CMK (cell line): ENCODE measurements at regions not wholly inside any gene's neighbourhood (a gene's known extent, or its start where the extent isn't known, plus 50 kb on each side); places are given as distances from the start of the nearest gene placed in this dataset.

Experiments
- DNase-seq: peaks from one replicate; pipeline ENCODE4 v3.0.0-alpha.2; 2010; ENCODE audit warnings: low read depth

DNA sequence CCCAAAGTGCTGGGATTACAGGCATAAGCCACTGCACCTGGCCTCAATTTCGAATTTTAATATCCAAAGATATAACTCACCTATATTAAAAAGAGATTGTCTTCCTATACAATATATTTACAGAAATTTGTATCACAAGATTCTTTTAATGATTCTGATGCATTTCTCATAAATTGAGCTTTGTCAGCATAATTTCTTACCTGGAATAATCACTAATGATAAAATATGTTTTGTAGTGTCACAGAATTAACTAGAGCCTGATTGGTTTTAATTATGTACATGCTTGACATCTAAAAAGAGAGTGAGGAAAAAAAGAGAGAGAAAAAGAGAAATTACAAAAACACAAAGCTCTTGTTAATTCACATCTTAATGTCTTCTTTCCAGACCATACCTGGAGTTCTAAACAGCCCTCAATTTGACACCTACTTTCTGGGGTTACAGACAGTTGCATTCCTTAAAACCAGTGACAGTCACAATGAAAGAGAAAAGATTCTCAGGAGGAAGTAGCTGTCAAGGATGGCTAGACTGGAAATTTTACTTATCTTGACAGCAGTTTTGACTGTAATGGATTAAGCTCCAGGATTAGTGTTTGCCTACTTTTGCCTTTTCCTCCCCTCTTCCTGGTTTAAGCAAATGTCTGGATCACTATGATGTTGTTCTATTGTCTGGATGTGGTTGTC, 214.4 kb downstream of the SPRY2 start:
- no peak for DNase-seq

DNA sequence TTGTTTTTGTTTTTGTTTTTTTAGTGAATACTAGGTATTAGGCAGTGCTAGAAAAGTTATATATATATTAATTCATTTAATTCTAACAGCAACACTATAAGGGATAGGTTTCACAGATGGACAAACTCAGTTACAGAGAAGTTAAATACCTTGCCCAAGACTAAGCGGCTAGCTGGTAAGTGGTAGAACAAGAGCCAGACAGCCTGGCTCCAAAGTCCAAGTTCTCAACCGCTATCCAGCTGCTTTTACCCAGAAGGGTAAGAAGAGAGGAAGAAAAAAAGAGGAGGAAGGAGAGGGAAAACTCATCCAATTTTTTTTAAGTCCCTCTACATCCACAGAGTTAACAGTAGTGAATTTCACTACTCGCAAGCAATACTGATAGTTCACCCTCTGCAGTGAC, 217.0 kb downstream of the SPRY2 start:
- no peak for DNase-seq

DNA sequence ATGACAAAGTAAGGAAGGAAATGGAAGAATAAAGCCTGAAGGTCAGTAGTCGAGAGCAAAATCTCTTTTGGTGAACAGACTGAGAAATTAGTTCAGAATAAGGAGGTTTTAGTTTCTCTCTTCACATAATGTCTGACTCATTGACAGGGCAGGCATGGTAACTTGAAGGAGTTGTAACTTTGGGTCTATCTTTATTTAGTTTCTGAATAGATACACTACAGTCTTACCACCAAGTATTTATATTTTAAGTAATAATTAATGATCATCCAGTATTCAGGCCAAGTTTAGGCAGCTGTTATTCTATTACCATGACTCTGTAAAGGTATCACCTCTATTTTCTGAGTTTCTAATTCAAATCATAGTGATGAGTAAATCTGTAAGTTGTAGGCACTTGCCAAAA, 219.9 kb downstream of the SPRY2 start:
- DNase-seq = no peak

DNA sequence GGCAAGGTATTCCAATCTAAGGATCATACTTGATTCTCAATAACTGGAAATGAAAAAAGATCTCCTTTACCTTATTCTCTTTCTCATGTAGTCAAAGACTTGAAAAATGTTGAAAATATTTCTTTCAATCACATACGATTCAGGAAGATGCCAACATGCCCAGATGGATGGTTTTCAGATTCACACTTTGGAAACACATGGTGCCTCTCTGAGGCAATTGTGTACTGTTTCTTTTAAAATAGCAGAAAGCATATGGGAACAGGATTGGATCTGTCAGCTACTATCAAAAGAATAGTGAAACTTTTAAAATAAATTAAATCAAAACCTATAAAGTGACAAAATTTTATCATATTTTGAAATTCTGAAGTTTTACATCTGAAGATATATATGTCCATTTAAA, 222.4 kb downstream of the SPRY2 start:
- DNase-seq = no peak

DNA sequence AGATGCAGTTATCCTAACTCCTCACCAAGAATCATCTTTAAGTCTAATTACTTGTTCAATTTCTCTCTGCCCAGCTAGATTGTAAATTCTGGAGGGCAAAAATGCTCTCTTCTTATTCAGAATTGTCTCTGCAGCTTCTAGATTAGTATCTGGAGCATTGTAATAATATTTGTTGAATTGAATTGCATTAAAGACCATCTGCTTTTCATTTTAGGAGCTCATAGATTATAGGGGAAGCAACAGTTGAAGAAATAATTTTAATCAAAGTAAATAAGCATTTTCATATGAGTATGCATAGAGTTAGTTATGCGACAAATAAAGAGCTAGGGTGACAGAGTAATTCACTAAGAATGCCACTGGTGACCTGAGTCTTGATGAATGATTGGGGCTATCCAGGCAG, 222.8 kb downstream of the SPRY2 start:
- no peak for DNase-seq

DNA sequence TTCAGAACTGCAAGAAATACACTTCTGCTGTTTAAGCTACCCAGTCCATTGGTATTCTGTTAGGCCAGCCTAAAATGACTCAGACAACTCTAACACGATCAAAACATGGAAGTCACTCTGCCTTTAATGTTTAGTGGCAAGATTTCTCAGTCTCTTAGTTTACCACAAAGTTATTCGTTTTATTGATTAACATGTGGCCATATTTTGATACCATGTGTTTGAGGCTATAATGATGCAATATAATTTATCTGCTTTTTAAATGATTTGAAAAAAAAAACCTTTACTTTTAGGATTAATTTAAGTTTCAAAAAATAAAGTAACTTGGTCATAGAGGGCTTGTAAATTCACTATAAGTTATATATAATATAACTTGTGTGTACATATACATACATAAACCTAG, 223.4 kb downstream of the SPRY2 start:
- no peak for DNase-seq

DNA sequence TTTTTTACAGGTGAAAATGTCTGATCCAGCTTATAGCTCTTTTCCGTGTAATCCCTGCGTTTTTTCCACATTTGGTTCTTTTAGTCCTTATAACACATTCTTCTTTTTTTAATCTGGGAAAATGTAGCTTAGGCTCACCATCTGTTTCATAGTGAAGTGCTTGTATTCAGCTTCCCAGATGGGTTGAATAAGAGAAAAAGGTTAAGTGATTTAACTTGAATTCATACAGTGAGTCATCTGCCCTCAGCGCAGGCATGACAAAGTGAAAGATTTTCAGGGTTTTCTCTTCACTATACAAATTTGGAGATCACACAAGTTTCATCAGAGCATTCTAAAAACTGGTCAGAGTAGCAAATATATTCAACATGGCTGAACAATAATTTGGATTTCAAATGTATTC, 224.8 kb downstream of the SPRY2 start:
- DNase-seq = no peak

DNA sequence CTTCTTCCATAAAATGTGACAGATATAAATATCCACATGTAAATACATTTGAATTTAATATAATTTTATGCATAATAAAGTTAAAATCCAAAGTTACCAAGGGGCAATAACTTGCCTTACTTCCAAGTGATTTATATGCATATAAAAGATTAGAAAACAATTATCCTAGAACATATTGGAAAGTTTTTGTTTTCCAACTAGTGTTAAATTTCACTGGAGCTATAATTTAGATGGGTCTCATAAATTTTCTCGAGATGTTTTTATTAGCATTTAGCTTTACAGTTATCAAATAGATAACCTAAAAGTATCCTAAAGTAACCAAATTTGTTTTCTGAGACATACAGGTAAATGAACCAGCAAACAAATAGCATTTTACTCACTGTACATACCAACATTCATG, 225.3 kb downstream of the SPRY2 start:
- DNase-seq = no peak

DNA sequence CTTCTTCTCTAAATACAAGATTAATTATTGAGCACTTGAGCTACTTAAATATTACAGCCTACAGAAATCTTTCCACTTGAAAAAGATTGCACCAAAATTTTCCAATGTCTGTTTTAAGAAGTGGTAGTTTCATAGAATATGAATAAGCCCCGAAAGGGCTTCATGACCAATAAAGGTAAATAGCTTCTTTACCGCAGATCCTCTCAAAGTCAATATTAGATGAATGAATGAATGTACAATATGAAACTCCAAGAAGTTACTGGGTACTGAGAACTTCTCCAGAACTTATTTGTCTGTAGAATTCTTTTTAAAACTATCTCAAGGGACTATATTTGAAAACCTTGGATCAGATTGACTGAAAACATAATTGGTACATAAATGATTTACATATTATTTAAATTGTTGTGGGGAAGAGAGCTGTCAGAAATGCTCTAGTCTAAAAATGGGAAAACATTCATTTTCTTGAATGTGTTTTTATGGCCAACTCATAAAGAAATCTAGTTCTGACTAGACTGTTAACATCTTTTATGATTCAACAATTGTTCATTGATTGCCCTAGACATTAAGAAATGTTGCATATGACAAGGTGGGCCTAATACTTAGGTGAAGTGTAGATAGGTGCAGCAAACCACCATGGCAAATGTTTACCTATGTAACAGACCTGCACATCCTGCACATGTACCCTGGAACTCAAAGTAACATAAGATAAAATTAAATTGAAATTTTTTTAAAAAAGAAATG, 227.0 kb downstream of the SPRY2 start:
- no peak for DNase-seq

DNA sequence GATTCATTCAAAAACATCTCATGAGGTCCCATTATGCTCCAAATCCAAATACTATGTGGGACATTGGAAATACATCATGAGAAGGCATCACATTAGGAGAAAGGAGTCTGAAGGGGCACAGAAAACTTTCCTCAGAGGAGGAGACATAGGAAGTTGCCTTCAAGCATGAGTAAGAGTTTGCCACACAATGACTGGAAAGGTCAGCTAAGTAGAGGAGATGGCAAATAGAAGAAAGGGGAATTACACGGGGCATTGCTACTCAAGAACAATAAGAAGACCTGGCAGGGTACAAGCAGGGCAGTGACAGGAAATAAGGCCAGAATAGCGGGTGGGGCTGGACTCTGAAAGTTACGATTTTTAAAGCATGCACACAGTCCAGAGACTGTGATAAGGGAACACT, 231.6 kb downstream of the SPRY2 start:
- no peak for DNase-seq

DNA sequence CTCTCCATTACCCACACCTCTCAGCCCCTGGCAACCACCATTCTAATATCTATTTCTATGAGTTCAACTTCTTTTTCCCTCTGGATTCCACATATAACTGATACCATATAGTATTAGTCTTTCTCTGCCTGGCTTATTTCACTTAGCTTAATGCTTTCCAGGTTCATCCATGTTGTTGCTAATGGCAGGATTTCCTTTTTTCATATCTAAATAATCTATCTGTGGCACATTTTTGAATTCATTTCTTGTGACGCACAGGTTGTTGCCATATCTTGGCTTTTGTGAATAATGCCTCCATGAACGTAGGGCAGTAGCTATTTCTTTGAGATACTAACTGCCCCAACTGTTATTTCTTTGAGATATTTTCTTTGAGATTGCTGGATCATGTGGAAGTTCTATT, 235.6 kb downstream of the SPRY2 start:
- no peak for DNase-seq

DNA sequence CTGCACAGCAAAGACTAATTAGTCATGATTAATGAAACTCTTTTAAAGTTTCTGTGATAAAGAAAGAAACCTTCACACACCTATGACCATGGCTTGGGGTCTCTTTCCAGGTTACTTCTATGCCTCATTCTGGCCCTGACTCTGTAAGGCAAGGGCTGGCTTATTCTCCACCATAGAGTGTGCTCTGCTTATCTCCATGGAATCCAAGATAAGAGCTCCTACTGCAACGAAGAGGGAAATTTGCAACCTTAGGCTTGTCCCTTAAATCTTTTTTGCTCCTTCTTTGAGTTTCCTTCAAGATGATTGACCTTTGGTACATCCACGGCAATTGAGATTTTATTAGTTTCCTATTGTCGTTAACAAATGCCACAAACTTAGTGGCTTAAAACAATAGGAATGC, 239.9 kb downstream of the SPRY2 start:
- DNase-seq = no peak

DNA sequence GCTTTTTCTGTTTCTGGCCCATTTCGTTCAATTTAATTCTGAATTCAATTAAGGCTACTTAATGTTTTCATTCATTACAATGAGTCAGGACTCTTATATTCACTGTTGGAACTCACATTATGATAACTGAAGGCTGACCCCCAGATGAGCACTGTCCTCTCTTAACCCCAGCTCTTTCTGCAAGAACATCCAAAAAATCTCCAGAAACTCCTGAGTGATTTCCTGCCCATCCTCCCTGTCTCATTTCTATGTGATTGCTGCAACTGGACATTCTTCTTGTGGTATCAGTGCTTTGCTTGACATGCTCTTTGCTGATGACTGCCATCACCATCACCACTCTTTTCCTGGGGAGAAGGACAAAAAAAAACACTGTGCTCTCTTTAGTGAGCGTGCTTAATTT, 240.3 kb downstream of the SPRY2 start:
- no peak for DNase-seq

DNA sequence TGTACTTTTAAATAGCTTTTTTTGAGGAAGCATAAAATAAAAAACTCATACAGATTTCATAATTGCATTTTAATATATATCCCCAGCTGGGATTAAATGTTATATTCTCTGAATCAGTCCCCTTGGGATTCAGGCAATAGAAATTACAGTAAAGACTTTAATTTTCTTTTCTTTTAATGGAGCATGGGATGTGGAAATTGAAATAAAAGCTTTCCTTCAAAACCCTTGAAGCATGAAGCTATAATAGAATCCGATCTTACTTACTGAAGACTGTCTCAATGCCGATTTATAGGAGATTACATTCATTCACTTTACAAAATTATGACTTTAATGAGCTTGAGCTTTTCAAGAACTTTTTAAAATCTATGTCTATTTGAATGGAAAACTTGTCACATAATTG, 243.4 kb downstream of the SPRY2 start:
- DNase-seq = no peak

DNA sequence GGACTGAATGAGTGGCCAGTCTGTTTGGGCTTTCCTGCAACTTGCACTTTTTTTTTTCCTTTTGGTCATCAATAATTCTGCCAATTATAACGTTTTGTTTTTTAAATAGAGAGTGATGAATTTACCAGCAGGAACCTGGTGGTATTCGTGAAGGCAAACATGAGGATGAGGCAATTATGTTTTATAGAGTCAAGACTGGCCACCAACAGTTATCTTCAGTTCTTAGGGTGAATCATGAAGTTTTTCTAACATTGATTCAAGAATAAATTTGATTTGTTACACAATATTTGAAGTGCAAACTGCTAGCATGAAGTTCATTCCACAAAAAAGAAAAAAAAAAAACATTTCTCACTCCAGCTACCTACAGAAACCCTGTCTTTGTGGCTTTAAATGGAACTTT, 244.5 kb downstream of the SPRY2 start:
- DNase-seq = no peak

DNA sequence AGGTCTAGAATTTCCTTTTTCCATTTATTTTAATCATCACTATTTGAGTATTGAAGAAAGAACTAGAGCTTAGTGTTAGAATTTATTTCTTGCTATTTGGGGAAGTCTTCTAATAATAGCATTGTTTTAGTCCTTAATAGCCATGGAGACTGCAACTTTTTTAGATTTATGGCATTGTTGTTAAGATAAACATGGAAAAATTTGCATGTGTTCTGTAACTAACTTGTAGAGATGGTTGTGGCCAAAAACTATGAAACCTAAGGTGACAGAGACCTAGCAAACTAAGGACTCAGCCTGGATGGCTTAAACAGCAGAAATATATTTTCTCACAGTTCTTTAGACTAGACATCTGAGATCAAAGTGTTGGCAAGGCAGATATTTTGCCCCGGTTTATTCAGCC, 246.4 kb downstream of the SPRY2 start:
- no peak for DNase-seq

DNA sequence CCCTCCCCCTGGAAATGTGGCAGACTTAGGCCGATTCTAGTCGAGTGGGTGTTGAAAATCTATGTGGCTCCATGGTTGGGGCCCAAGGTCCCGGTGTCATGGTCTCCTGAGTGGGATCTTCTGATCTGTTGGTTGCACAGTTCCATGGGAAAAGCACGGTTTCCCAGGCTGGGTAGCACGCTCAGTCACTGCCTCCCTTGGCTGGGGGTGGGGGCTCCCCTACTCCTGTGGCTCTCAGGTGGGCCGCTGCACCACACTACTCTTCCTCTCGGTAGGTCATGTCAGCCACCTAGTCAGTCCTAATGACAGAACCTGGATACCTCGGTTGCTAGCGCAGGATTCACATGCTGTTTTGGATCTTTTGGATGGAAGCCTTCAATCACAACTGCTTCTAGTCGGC, 247.0 kb downstream of the SPRY2 start:
- DNase-seq = no peak

DNA sequence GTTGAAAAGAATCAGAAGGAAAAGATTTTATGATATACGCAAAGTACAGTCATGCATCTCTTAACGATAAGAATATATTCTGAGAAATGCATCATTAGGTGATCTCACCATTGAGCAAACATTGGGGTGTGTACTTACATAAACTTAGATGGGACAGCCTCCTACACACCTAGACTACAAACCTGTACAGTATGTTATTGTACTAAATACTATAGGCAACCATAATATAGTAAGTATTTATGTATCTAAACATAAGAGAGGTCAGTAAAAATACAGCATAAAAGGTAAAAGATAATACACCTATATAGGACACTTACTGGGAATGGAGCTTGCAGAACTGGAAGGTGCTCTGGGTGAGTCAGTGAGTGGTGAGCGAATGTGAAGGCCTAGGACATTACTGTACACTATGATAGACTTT, 254.6 kb downstream of the SPRY2 start:
- DNase-seq = no peak

DNA sequence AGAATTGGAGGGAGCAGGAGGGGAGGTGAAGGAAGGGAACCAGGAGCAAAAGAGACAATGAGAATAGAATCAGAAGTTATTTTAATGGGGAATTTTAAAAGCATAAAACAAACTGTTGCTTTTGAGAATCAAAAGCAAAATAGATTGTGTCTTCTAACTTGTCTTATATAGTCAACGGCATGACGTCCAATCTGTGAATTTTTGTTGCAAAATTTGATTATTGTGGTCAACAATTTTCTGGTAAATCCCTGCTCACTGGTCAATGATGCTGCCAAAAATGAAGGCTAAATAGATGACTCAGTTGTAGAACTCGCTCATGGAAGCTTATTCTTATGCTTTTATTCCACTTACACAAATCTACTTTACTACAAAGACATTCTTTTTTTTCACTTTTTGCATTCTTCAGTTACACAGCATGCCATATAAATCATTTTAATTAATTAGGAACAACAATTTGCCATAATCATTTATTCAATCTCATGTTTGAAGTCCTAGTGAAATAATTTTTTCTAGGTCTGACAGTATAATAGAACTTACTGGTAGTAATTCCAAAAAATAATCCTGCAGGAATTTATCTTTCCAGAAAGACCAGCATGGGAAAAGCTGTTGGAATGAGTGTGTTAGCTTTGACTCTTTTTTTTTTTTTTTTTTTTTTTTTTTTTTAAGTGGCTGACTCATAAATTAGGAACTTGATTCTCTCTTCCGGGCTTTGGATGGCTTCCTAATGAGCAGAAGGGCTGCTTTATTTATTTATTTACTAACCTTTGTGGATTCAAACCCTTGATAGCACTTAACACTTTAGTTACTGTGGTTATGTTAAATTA, 256.9 kb downstream of the SPRY2 start:
- no peak for DNase-seq

DNA sequence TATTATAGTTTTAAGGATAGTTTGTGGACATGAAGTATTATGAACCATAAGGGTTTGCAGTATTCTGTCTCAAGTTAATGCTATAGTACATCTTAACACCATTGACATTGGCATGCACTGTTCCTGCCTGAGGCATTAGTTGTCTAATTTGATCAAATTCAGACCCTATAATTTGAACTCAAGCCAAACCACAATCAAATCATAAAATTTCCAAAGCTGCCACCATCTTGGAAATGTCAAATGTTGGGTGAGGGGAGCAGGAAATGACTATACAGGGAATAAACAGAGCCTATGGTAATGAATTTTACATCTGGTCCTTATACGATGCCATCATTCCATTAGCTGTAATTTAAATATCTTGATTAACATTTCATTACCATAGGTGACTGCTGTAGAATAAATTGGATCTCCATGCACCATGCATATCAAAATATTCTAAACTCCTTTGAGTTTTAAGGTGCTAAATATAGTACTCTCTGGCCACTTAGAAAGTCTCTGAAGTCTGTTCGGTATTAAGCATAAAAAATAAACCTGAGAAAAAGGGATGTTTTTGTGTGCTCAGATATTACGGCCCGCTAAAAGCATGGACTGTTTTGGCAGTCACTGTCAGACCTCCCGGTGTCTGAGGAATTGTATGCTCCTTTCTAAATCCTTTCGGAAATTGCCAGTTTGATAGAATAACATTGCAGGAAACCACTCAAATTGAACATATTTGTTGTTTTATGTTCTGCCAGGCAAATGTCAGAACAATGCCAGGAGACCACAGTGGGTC, 257.7 kb downstream of the SPRY2 start:
- no peak for DNase-seq

DNA sequence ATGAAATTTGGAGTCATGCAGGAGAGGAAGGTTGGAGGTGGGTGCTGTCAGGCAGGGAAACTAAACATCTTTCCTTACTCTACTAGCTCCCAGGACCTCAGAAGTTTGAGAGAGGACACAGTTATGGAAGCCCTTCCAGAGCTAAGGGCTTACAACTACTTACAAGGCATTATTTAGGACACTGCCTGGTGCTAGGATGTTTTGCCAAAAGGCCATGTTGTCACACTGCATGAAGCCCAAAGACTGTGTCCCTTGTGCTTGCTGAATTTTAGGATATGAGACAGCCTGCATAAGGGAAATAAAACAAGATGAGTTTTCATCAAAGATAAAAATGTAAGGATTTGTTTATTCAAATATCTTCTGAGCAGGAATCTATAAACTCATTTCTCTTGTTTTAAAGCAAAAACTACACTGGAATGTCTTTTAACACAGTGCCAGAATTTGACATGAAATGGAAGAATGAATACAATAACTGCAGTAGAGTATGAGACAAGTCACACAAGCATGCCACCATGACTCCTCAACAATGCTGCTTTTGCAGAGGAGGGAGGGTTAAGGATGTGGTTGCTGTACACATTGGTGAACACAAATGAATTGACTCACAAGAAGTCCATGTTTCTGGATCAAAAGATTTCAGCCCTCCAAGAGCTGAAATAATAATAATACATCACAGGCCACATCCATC, 258.4 kb downstream of the SPRY2 start:
- DNase-seq = no peak

DNA sequence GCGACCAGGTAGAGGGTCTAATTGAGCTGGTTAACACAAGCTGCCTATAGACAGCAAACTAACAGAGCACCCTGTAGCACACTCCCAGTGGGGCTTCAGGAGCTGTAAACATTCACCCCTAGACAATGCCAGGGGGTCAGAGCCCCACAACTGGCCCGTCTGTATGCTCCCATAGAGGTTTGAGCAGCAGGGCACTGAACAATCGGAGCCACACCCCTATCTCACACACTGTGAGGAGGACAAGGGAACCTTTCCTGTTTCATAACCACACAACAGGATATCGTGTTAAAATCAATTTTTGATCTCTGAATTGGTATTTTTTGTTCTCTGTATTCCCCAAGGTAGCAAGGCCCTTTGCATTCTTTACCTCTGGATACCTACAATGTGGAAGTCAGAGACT, 266.1 kb downstream of the SPRY2 start:
- no peak for DNase-seq
